GM21423 (cell line): ENCODE measurements at regions not wholly inside any gene's neighbourhood (a gene's known extent, or its start where the extent isn't known, plus 50 kb on each side); places are given as distances from the start of the nearest gene placed in this dataset.
A peak's percentile ranks its signal among the peaks of the same experiment; 100 is the strongest.

Experiments used
- ATAC-seq: cut with Tn5 transposase; IDR thresholded peaks from one replicate; pipeline ENCODE4 v1.9.1; 2021; ENCODE audit warnings: mild to moderate bottlenecking, moderate library complexity; ENCODE audit not compliant: unreplicated experiment

GRCh38 chr2:224325941-224326340 lies 76.0 kb downstream of the FAM124B start:
- no peak for ATAC-seq

- no peak for ATAC-seq
These were observed 77.3 kb downstream of the FAM124B start for GRCh38 chr2:224324604-224325003.

- no peak for ATAC-seq
These were observed 81.2 kb downstream of the FAM124B start for GRCh38 chr2:224320660-224321059.

- ATAC-seq: no peak
These were observed 82.2 kb downstream of the FAM124B start for GRCh38 chr2:224319750-224320149.

DNA sequence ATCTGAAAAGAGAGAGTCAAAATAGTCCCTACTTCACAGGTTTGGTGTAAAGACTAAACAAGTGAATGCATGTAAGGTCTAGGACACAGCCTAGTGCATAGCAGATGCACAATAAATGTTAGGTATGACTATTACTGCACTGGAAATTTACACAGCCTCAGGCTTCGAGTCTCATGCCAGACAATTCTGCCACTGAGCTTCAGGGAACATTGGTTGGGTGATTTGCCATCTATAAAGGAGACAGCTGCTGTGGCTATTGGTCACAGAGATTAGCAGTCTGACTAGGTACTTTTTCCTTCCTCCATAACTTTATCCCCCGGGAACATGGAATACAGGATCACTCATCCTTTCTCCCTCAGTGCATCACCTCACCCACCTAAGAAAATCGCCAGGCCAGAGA lies 89.2 kb downstream of the FAM124B start:
- no peak for ATAC-seq

GRCh38 chr2:224310943-224311625 lies 90.8 kb downstream of the FAM124B start:
- ATAC-seq: no peak

DNA sequence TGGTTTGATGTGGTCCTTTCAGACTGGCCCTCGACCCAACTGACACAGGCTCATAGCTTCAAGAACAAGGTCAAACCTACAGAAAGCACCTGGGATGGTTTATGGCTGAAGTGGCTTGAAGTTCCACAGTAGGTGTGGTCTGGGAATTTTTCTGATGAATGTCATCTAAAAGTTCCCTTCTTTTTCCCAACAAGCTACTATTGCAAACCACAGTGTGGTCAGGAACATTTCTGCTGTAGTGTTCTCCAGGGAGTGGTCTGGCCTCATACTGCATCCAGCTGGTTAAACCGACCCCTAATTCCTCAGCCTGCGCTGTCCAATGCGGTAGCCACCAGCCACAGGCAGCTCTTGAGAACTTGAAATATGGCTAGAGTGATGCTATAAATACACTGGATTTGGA lies 92.7 kb downstream of the FAM124B start:
- ATAC-seq: no peak

GRCh38 chr2:224308272-224308911 lies 93.5 kb downstream of the FAM124B start:
- ATAC-seq: peak; percentile 93

DNA sequence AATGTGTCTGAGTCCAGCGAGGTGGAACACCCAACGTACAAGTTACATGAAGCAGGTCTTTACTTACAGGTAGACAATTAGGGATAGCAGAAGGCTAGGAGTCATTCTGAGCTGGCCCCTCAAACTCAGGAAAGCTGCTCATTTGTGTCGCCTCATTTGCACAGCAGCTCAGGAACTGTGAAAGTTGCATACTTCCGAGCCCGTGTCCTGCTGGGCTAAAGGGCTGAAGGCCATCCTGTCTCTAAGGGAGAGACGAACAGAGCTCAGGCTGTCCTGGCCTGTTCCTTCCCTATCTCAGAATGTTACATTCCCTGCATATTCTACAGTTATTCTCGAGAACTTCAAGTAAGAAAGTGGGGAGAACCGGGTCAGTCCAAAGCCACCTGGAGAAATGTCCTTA lies 99.0 kb downstream of the FAM124B start:
- no peak for ATAC-seq

- ATAC-seq: no peak
These were observed 107.9 kb downstream of the FAM124B start for GRCh38 chr2:224293976-224294375.

DNA sequence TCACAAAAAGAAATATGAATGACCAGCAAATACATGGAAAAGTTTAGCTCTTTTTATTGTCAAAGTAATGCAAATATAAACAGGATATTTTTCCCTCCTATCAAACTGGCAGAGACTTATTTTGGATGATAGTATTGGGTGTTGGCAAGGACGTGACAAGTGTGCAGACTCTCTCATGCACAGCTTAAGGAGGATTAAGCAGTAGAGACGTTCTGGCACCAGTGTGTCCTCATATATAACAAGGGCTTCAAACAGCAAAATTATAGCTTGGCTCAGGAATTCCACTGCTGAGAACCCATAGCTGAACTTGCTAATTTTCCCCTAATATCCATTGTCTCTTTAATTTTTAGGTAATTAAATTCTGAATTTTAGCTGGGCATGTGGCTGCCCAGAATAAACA lies 114.4 kb downstream of the FAM124B start:
- no peak for ATAC-seq

- ATAC-seq: no peak
These were observed 115.0 kb downstream of the FAM124B start for GRCh38 chr2:224286923-224287322.

DNA sequence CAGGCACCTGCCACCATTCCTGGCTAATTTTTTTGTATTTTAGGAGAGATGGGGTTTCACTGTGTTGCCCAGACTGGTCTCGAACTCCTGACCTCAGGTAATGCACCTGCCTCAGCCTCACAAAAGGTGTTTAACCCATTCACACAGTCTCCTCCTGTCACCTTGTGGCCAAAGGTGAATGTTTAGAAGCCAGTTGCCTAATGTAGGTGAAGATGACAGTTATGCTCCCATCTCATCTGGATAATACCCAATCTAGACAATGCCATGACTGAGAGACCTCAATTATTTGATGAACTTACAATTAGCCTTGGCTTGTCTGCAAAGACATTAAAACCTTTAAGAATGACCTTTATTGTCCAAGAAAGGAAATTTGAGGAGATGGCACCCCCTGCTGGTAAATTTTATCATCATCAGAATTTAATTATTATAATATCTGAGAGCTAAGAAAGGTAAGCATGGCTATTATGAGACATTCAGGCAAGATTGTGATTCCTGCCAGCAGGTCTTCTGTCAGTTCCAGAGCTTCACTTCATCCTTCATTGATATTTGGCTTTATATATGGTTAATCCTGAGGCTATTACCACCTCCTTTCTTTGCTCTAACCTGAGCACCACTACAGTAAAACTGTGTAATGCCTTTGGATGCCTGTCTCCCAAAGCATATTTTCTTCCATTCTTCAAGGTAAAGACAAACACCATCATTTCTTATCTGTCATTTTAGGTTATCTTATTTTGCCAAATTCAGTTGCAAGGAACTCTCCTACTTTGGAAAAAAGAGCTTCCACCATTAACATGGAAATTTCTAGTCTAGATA lies 117.6 kb downstream of the FAM124B start:
- ATAC-seq: no peak

- no peak for ATAC-seq
These were observed 118.4 kb downstream of the FAM124B start for GRCh38 chr2:224283466-224283965.

DNA sequence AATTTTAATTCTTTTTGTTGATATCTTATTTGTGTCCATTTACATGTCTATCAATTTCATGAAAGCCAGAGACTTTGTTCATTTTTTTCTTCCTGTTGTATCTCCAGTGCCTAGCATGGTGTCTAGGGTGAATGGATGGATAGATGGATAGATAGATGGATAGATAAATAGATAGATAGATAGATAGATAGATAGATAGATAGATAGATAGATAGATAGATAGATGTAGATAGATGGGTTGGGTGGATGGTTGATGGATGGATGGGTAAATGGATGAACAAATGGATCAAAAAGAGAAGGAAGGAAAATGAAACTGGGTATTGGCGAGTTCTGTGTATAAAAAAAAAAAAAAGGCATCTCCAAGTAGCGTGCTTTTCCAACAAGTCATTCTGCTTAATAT lies 120.5 kb downstream of the FAM124B start:
- ATAC-seq: no peak

- ATAC-seq: no peak
These were observed 123.4 kb downstream of the FAM124B start for GRCh38 chr2:224278531-224278930.

- no peak for ATAC-seq
These were observed 125.7 kb downstream of the FAM124B start for GRCh38 chr2:224276251-224276650.

DNA sequence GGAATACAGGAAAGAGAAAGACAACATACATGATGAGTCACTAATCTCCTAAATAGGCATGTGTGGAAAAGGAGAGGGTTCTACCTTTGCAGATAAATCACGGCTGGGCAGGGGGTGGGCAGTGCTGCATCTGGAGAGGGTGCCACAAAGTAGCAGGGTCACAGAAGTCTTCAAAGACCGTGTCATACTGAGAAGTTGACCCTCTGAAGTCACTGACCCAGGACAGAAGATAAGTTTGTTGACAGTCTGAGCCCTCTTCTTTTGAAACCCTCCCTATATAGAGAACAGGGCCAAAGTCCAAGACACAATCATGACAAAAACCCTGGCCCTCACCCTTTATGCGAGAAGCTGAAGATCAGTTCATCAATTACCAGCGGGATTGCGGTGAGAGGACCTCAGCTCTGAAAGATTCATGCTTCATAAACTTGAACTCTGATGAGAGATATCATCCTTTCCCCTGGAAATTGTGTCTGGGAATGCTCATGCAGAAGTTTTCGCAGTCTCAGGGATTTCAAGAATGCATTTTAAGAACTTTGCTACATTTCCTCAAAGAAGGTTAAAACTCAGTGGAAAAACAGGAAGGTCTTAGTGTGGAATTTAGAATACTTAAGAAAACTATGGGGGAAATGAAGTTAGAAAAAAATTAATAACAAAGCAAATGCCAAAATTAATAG lies 129.5 kb downstream of the FAM124B start:
- no peak for ATAC-seq

DNA sequence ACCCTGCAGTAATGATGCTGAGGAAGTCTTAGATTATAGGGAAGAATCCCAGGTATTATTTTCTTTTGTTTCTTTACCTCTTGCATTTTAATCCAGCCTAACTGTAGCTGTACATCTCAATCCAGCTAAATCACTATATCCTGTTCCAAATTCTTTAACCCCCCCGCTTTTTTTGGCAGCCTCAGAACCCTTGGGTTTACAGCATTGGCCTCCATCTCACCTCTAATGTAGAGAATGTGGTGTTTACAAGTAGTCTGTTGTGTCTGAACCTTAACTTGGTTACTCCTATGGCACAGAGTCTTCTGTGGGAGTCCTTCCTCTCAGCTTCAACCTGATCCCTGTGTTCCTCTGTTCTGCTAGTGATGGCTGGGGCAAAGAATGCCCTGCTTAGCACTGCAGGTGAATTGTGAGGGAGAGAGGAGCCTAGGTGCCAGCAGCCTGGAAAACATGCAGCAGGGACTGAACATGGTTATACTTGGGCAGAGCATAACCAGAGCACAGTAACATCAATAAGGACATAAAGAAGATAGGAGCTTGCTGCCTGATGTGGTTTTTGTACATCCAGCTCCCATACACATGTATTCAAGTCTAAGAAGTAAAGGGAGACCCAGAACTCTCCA lies 130.2 kb downstream of the FAM124B start:
- ATAC-seq: no peak

- ATAC-seq: no peak
These were observed 133.5 kb downstream of the FAM124B start for GRCh38 chr2:224268441-224268840.

GRCh38 chr2:224264259-224264658 lies 137.6 kb downstream of the FAM124B start:
- no peak for ATAC-seq
